H1 (cell line): ENCODE measurements at regions not wholly inside any gene's neighbourhood (a gene's known extent, or its start where the extent isn't known, plus 50 kb on each side); places are given as distances from the start of the nearest gene placed in this dataset.

Source experiments
- CBX8 ChIP-seq: fragments of 300-800, 300-1000 bp; sonication (generic); IDR thresholded peaks from 2 replicates; pipeline ENCODE4 v1.7.1; 2016; ENCODE audit warnings: low read depth, low read length, borderline replicate concordance
- EGR1 ChIP-seq: IDR thresholded peaks from 2 replicates; pipeline ENCODE4 v1.6.1; 2011; ENCODE audit warnings: low read depth, low read length, borderline replicate concordance
- MAFK ChIP-seq: IDR thresholded peaks from 2 replicates; pipeline ENCODE4 v1.6.1; 2012; ENCODE audit warnings: low read depth, mild to moderate bottlenecking, improper control_type of control experiment, low read length
- SIRT6 ChIP-seq: IDR thresholded peaks from one replicate; pipeline ENCODE4 v1.7.1; 2012; ENCODE audit warnings: low read length, inconsistent platforms
- SIX5 ChIP-seq: IDR thresholded peaks from 2 replicates; pipeline ENCODE4 v1.6.1; 2011; ENCODE audit warnings: mild to moderate bottlenecking, low read depth, low read length
- SRF ChIP-seq: IDR thresholded peaks from 2 replicates; pipeline ENCODE4 v1.6.1; 2011; ENCODE audit warnings: mild to moderate bottlenecking, low read depth, low read length, moderate library complexity
- TCF12 ChIP-seq: IDR thresholded peaks from 2 replicates; pipeline ENCODE4 v1.6.1; 2011; ENCODE audit warnings: low read depth, mild to moderate bottlenecking, low read length
- TEAD4 ChIP-seq: IDR thresholded peaks from 2 replicates; pipeline ENCODE4 v1.6.1; 2012; ENCODE audit warnings: low read depth, low read length, inconsistent platforms, mixed read lengths
- TF ChIP-seq, protein P1 (sequence below): fragments of 300-600 bp; sonication (generic); IDR thresholded peaks from 2 replicates; pipeline ENCODE4 v1.7.1; 2012; ENCODE audit warnings: low read length, moderate library complexity, mild to moderate bottlenecking, inconsistent platforms; ENCODE audit not compliant: insufficient replicate concordance
- TF ChIP-seq, protein P2 (sequence below): IDR thresholded peaks from 2 replicates; pipeline ENCODE4 v1.6.1; 2012; ENCODE audit warnings: inconsistent platforms

GRCh38 chrY:19232276-19232994 is 458.9 kb upstream of the HSFY2 start (continued):
- TF ChIP-seq, protein P1, sequence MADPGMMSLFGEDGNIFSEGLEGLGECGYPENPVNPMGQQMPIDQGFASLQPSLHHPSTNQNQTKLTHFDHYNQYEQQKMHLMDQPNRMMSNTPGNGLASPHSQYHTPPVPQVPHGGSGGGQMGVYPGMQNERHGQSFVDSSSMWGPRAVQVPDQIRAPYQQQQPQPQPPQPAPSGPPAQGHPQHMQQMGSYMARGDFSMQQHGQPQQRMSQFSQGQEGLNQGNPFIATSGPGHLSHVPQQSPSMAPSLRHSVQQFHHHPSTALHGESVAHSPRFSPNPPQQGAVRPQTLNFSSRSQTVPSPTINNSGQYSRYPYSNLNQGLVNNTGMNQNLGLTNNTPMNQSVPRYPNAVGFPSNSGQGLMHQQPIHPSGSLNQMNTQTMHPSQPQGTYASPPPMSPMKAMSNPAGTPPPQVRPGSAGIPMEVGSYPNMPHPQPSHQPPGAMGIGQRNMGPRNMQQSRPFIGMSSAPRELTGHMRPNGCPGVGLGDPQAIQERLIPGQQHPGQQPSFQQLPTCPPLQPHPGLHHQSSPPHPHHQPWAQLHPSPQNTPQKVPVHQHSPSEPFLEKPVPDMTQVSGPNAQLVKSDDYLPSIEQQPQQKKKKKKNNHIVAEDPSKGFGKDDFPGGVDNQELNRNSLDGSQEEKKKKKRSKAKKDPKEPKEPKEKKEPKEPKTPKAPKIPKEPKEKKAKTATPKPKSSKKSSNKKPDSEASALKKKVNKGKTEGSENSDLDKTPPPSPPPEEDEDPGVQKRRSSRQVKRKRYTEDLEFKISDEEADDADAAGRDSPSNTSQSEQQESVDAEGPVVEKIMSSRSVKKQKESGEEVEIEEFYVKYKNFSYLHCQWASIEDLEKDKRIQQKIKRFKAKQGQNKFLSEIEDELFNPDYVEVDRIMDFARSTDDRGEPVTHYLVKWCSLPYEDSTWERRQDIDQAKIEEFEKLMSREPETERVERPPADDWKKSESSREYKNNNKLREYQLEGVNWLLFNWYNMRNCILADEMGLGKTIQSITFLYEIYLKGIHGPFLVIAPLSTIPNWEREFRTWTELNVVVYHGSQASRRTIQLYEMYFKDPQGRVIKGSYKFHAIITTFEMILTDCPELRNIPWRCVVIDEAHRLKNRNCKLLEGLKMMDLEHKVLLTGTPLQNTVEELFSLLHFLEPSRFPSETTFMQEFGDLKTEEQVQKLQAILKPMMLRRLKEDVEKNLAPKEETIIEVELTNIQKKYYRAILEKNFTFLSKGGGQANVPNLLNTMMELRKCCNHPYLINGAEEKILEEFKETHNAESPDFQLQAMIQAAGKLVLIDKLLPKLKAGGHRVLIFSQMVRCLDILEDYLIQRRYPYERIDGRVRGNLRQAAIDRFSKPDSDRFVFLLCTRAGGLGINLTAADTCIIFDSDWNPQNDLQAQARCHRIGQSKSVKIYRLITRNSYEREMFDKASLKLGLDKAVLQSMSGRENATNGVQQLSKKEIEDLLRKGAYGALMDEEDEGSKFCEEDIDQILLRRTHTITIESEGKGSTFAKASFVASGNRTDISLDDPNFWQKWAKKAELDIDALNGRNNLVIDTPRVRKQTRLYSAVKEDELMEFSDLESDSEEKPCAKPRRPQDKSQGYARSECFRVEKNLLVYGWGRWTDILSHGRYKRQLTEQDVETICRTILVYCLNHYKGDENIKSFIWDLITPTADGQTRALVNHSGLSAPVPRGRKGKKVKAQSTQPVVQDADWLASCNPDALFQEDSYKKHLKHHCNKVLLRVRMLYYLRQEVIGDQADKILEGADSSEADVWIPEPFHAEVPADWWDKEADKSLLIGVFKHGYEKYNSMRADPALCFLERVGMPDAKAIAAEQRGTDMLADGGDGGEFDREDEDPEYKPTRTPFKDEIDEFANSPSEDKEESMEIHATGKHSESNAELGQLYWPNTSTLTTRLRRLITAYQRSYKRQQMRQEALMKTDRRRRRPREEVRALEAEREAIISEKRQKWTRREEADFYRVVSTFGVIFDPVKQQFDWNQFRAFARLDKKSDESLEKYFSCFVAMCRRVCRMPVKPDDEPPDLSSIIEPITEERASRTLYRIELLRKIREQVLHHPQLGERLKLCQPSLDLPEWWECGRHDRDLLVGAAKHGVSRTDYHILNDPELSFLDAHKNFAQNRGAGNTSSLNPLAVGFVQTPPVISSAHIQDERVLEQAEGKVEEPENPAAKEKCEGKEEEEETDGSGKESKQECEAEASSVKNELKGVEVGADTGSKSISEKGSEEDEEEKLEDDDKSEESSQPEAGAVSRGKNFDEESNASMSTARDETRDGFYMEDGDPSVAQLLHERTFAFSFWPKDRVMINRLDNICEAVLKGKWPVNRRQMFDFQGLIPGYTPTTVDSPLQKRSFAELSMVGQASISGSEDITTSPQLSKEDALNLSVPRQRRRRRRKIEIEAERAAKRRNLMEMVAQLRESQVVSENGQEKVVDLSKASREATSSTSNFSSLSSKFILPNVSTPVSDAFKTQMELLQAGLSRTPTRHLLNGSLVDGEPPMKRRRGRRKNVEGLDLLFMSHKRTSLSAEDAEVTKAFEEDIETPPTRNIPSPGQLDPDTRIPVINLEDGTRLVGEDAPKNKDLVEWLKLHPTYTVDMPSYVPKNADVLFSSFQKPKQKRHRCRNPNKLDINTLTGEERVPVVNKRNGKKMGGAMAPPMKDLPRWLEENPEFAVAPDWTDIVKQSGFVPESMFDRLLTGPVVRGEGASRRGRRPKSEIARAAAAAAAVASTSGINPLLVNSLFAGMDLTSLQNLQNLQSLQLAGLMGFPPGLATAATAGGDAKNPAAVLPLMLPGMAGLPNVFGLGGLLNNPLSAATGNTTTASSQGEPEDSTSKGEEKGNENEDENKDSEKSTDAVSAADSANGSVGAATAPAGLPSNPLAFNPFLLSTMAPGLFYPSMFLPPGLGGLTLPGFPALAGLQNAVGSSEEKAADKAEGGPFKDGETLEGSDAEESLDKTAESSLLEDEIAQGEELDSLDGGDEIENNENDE: no peak
- TF ChIP-seq SIRT6 (no peak), MAFK (no peak), SRF (no peak), TEAD4 (no peak), CBX8 (no peak), SIX5 (no peak), TCF12 (no peak), EGR1 (no peak)
- TF ChIP-seq, protein P2, sequence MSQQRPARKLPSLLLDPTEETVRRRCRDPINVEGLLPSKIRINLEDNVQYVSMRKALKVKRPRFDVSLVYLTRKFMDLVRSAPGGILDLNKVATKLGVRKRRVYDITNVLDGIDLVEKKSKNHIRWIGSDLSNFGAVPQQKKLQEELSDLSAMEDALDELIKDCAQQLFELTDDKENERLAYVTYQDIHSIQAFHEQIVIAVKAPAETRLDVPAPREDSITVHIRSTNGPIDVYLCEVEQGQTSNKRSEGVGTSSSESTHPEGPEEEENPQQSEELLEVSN: no peak
